Embryonic facial prominence (tissue), 1 donor: ENCODE measurements at regions not wholly inside any gene's neighbourhood (a gene's known extent, or its start where the extent isn't known, plus 50 kb on each side); places are given as distances from the start of the nearest gene placed in this dataset.

Experiments
- DNase-seq: peaks from one replicate; pipeline ENCODE4 v3.0.0-alpha.2; 2016; ENCODE audit errors: extremely low spot score

GRCh38 chr6:37556881-37557644 lies 57.4 kb upstream of the CCDC167 start:
- DNase-seq = no peak

GRCh38 chr6:37555040-37555781 lies 55.5 kb upstream of the CCDC167 start:
- no peak for DNase-seq

- DNase-seq = no peak
Observed at GRCh38 chr6:37554480-37554819, 54.8 kb upstream of the CCDC167 start.

GRCh38 chr6:37552267-37552666 lies 52.6 kb upstream of the CCDC167 start:
- DNase-seq = no peak

GRCh38 chr6:37551867-37552266 lies 52.2 kb upstream of the CCDC167 start:
- no peak for DNase-seq

- no peak for DNase-seq
Observed at GRCh38 chr6:37551446-37551845, 51.8 kb upstream of the CCDC167 start.

- no peak for DNase-seq
Observed at GRCh38 chr6:37551002-37551401, 51.3 kb upstream of the CCDC167 start.

- DNase-seq = no peak
Observed at GRCh38 chr6:37550191-37550831, 50.6 kb upstream of the CCDC167 start.

GRCh38 chr6:37549558-37549957 lies 49.9 kb upstream of the CCDC167 start:
- no peak for DNase-seq
